GM23338 (cell line): ENCODE measurements at regions not wholly inside any gene's neighbourhood (a gene's known extent, or its start where the extent isn't known, plus 50 kb on each side); places are given as distances from the start of the nearest gene placed in this dataset.

Source experiments
- ATAC-seq: fragments of 200-7000 bp; cut with Tn5 transposase; 3 replicates; pipeline ENCODE4 v1.9.1; 2020
- DNase-seq: peaks from one replicate; pipeline ENCODE4 v3.0.0-alpha.2; 2015; ENCODE audit warnings: low spot score
- H2AFZ ChIP-seq: fragments of 200-600 bp; sonication (generic); 2 replicates; pipeline ENCODE4 v1.8.0; 2016; ENCODE audit warnings: antibody characterized with exemption, mild to moderate bottlenecking, moderate library complexity
- H3F3A ChIP-seq: fragments of 200-600 bp; sonication (generic); replicated peaks from 2 replicates; pipeline ENCODE4 v1.8.0; 2017; ENCODE audit warnings: antibody characterized with exemption, mixed run types, low read depth
- H3K27ac ChIP-seq: fragments of 200-600 bp; sonication (generic); 2 replicates; pipeline ENCODE4 v1.6.1; 2016; ENCODE audit warnings: low read depth
- H3K27me3 ChIP-seq: fragments of 200-600 bp; sonication (generic); 2 replicates; pipeline ENCODE4 v1.8.0; 2016; ENCODE audit warnings: mild to moderate bottlenecking, mixed run types, moderate library complexity; ENCODE audit not compliant: insufficient read depth
- H3K36me3 ChIP-seq: fragments of 200-600 bp; sonication (generic); 2 replicates; pipeline ENCODE4 v1.8.0; 2016; ENCODE audit warnings: mild to moderate bottlenecking; ENCODE audit not compliant: insufficient read depth
- H3K4me1 ChIP-seq: fragments of 200-600 bp; sonication (generic); 2 replicates; pipeline ENCODE4 v1.8.0; 2016; ENCODE audit warnings: mild to moderate bottlenecking, moderate library complexity; ENCODE audit not compliant: insufficient read depth
- H3K4me2 ChIP-seq: fragments of 200-600 bp; sonication (generic); 2 replicates; pipeline ENCODE4 v1.7.1; 2017; ENCODE audit warnings: mixed run types
- H3K4me3 ChIP-seq: fragments of 200-600 bp; sonication (generic); 2 replicates; pipeline ENCODE4 v1.6.1; 2016; ENCODE audit warnings: mixed run types
- H3K79me2 ChIP-seq: fragments of 200-600 bp; sonication (generic); replicated peaks from 2 replicates; pipeline ENCODE4 v1.8.0; 2017; ENCODE audit warnings: mild to moderate bottlenecking; ENCODE audit not compliant: insufficient read depth
- H3K9me2 ChIP-seq: fragments of 200-600 bp; sonication (generic); 2 replicates; pipeline ENCODE4 v1.8.0; 2017; ENCODE audit not compliant: insufficient read depth
- H4K20me1 ChIP-seq: fragments of 200-600 bp; sonication (generic); replicated peaks from 2 replicates; pipeline ENCODE4 v1.8.0; 2017; ENCODE audit warnings: mild to moderate bottlenecking; ENCODE audit not compliant: insufficient read depth
- H3K27ac Mint-ChIP-seq: 2 replicates; pipeline ENCODE4 v1.8.0; 2020; ENCODE audit warnings: inconsistent platforms, mild to moderate bottlenecking, moderate library complexity, mixed read lengths
- H3K27me3 Mint-ChIP-seq: 3 replicates; pipeline ENCODE4 v1.8.0; 2022; ENCODE audit warnings: low read depth, mild to moderate bottlenecking, moderate library complexity, mixed read lengths, inconsistent platforms; ENCODE audit not compliant: insufficient read depth, poor library complexity
- H3K36me3 Mint-ChIP-seq: 3 replicates; pipeline ENCODE4 v1.8.0; 2021; ENCODE audit warnings: low read depth, mild to moderate bottlenecking, inconsistent platforms, moderate library complexity, mixed read lengths
- H3K4me1 Mint-ChIP-seq: 3 replicates; pipeline ENCODE4 v1.8.0; 2020; ENCODE audit warnings: mild to moderate bottlenecking, inconsistent platforms, mixed read lengths
- H3K4me3 Mint-ChIP-seq: 3 replicates; pipeline ENCODE4 v1.8.0; 2021; ENCODE audit warnings: moderate library complexity, mild to moderate bottlenecking, inconsistent platforms, mixed read lengths
- H3K9me3 Mint-ChIP-seq: 3 replicates; pipeline ENCODE4 v1.8.0; 2020; ENCODE audit warnings: moderate library complexity, mild to moderate bottlenecking, inconsistent platforms, mixed read lengths
- CREB1 ChIP-seq: fragments of 250-450 bp; sonication (Bioruptor Pico); IDR thresholded peaks from 2 replicates; pipeline ENCODE4 v1.5.0; 2020; ENCODE audit warnings: low read depth, mild to moderate bottlenecking, moderate library complexity
- EZH2 ChIP-seq: fragments of 200-600 bp; sonication (generic); IDR thresholded peaks from one replicate; pipeline ENCODE4 v1.8.0; 2017; ENCODE audit warnings: antibody characterized with exemption, mild to moderate bottlenecking, low read depth; ENCODE audit not compliant: unreplicated experiment
- EZH2phosphoT487 ChIP-seq: fragments of 200-600 bp; sonication (generic); IDR thresholded peaks from one replicate; pipeline ENCODE4 v1.8.1; 2018; ENCODE audit warnings: antibody characterized with exemption; ENCODE audit not compliant: unreplicated experiment
- JUNB ChIP-seq: IDR thresholded peaks from one replicate; pipeline ENCODE4 v1.6.1; 2016; ENCODE audit warnings: antibody characterized with exemption; ENCODE audit not compliant: unreplicated experiment
- NANOG ChIP-seq: IDR thresholded peaks from 2 replicates; pipeline ENCODE4 v1.6.1; 2016; ENCODE audit warnings: antibody characterized with exemption, borderline replicate concordance
- POLR2AphosphoS5 ChIP-seq: IDR thresholded peaks from 2 replicates; pipeline ENCODE4 v1.6.1; 2016; ENCODE audit warnings: antibody characterized with exemption, low read depth
- STAT1 ChIP-seq: IDR thresholded peaks from one replicate; pipeline ENCODE4 v1.6.1; 2016; ENCODE audit warnings: antibody characterized with exemption; ENCODE audit not compliant: unreplicated experiment
- ZNF114 ChIP-seq: fragments of 250-450 bp; sonication (Bioruptor Pico); IDR thresholded peaks from 2 replicates; pipeline ENCODE4 v1.5.0; 2020; ENCODE audit warnings: mild to moderate bottlenecking, moderate library complexity
- ZNF331 ChIP-seq: fragments of 250-450 bp; sonication (Bioruptor Pico); IDR thresholded peaks from 2 replicates; pipeline ENCODE4 v1.5.0; 2020; ENCODE audit warnings: low read depth, mild to moderate bottlenecking, moderate library complexity
- TF ChIP-seq, protein P1 (sequence below): IDR thresholded peaks from 2 replicates; pipeline ENCODE4 v1.6.1; 2016; ENCODE audit warnings: antibody characterized with exemption
- TF ChIP-seq, protein P2 (sequence below): IDR thresholded peaks from one replicate; pipeline ENCODE4 v1.6.1; 2018; ENCODE audit warnings: antibody characterized with exemption; ENCODE audit not compliant: unreplicated experiment
- TF ChIP-seq, protein P3 (sequence below), 2 experiments: fragments of 200-600 bp in 1 of 2; sonication (generic) in 1 of 2; conservative IDR thresholded peaks; 2 replicates each; pipeline versions ENCODE4 v1.5.1 to v1.6.1; 2016 to 2017; ENCODE audit warnings: antibody characterized with exemption in 2 of 2, low read depth in 2 of 2, mild to moderate bottlenecking in 2 of 2, moderate library complexity in 1 of 2
- TF ChIP-seq, protein P4 (sequence below): fragments of 250-450 bp; sonication (Bioruptor Pico); IDR thresholded peaks from 2 replicates; pipeline ENCODE4 v1.5.0; 2020; ENCODE audit warnings: mild to moderate bottlenecking, moderate library complexity

DNA sequence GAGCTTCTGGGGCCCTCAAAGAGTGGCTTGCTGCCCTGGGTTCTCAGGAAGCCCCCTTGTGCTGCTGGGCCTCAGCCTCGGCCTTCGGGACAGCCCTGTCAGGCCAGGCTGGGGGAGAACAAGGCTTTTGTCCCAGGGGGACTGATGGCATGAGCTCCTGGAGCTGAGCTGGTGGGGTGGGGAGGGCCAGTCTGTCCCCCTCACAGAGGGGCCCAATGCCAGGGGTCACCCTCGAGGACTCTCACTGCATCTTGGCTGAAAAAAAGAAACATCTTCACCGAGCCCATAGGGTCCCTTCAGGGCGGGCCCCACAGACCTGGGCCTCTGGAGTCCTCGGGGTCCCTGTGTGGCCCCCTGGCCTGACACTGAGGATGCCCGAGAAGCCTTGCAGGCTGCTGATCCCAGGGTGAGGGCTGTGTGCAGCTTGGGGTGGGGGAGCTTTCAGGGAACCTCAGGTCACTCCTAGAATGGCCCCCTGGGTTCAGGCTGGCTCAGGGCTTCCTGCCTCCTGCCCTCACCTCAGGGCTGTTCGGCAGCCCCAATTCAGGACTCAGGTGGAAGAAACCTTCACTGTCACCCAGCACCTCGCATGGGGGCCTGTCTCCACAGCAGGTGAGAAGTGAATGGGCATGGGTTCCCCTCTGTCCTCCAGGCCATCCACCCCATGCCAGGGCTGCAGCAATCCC lies 90.5 kb downstream of the TNFRSF13B start:
- Mint-ChIP-seq H3K9me3 (no peaks in the 10 kb centered on the region), H3K36me3 (no peaks in the 10 kb centered on the region), H3K4me3 (no peak overlapping the region), H3K4me1 (no peaks in the 10 kb centered on the region), H3K27me3 (peaks cover 2% of the 10 kb centered on the region), H3K27ac (no peak overlapping the region)
- no peak overlapping the region for H2AFZ ChIP-seq
- H3K36me3 ChIP-seq: no peaks in the 10 kb centered on the region
- no peak overlapping the region for H3K4me3 ChIP-seq
- no peak for ATAC-seq
- H3K27me3 ChIP-seq: no peaks in the 10 kb centered on the region
- no peaks in the 10 kb centered on the region for H3K79me2 ChIP-seq
- H3F3A ChIP-seq: no peaks in the 10 kb centered on the region
- no peak for TF ChIP-seq NANOG
- TF ChIP-seq, protein P1, sequence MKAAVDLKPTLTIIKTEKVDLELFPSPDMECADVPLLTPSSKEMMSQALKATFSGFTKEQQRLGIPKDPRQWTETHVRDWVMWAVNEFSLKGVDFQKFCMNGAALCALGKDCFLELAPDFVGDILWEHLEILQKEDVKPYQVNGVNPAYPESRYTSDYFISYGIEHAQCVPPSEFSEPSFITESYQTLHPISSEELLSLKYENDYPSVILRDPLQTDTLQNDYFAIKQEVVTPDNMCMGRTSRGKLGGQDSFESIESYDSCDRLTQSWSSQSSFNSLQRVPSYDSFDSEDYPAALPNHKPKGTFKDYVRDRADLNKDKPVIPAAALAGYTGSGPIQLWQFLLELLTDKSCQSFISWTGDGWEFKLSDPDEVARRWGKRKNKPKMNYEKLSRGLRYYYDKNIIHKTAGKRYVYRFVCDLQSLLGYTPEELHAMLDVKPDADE: no peak
- TF ChIP-seq ZNF114 (CRISPR knock-in tag): no peak
- TF ChIP-seq EZH2phosphoT487: no peak
- TF ChIP-seq ZNF331 (CRISPR knock-in tag): no peak
- no peak for TF ChIP-seq POLR2AphosphoS5
- TF ChIP-seq, protein P2, sequence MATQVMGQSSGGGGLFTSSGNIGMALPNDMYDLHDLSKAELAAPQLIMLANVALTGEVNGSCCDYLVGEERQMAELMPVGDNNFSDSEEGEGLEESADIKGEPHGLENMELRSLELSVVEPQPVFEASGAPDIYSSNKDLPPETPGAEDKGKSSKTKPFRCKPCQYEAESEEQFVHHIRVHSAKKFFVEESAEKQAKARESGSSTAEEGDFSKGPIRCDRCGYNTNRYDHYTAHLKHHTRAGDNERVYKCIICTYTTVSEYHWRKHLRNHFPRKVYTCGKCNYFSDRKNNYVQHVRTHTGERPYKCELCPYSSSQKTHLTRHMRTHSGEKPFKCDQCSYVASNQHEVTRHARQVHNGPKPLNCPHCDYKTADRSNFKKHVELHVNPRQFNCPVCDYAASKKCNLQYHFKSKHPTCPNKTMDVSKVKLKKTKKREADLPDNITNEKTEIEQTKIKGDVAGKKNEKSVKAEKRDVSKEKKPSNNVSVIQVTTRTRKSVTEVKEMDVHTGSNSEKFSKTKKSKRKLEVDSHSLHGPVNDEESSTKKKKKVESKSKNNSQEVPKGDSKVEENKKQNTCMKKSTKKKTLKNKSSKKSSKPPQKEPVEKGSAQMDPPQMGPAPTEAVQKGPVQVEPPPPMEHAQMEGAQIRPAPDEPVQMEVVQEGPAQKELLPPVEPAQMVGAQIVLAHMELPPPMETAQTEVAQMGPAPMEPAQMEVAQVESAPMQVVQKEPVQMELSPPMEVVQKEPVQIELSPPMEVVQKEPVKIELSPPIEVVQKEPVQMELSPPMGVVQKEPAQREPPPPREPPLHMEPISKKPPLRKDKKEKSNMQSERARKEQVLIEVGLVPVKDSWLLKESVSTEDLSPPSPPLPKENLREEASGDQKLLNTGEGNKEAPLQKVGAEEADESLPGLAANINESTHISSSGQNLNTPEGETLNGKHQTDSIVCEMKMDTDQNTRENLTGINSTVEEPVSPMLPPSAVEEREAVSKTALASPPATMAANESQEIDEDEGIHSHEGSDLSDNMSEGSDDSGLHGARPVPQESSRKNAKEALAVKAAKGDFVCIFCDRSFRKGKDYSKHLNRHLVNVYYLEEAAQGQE: no peak
- TF ChIP-seq, protein P3, sequence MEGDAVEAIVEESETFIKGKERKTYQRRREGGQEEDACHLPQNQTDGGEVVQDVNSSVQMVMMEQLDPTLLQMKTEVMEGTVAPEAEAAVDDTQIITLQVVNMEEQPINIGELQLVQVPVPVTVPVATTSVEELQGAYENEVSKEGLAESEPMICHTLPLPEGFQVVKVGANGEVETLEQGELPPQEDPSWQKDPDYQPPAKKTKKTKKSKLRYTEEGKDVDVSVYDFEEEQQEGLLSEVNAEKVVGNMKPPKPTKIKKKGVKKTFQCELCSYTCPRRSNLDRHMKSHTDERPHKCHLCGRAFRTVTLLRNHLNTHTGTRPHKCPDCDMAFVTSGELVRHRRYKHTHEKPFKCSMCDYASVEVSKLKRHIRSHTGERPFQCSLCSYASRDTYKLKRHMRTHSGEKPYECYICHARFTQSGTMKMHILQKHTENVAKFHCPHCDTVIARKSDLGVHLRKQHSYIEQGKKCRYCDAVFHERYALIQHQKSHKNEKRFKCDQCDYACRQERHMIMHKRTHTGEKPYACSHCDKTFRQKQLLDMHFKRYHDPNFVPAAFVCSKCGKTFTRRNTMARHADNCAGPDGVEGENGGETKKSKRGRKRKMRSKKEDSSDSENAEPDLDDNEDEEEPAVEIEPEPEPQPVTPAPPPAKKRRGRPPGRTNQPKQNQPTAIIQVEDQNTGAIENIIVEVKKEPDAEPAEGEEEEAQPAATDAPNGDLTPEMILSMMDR (conservative IDR thresholded peaks at IDR 0.05; ENCODE audit: low read depth in 2 of 2): no peak
- no peak for TF ChIP-seq CREB1 (CRISPR knock-in tag)
- no peak for TF ChIP-seq STAT1
- TF ChIP-seq JUNB: no peak
- TF ChIP-seq EZH2: no peak
- TF ChIP-seq, protein P4, sequence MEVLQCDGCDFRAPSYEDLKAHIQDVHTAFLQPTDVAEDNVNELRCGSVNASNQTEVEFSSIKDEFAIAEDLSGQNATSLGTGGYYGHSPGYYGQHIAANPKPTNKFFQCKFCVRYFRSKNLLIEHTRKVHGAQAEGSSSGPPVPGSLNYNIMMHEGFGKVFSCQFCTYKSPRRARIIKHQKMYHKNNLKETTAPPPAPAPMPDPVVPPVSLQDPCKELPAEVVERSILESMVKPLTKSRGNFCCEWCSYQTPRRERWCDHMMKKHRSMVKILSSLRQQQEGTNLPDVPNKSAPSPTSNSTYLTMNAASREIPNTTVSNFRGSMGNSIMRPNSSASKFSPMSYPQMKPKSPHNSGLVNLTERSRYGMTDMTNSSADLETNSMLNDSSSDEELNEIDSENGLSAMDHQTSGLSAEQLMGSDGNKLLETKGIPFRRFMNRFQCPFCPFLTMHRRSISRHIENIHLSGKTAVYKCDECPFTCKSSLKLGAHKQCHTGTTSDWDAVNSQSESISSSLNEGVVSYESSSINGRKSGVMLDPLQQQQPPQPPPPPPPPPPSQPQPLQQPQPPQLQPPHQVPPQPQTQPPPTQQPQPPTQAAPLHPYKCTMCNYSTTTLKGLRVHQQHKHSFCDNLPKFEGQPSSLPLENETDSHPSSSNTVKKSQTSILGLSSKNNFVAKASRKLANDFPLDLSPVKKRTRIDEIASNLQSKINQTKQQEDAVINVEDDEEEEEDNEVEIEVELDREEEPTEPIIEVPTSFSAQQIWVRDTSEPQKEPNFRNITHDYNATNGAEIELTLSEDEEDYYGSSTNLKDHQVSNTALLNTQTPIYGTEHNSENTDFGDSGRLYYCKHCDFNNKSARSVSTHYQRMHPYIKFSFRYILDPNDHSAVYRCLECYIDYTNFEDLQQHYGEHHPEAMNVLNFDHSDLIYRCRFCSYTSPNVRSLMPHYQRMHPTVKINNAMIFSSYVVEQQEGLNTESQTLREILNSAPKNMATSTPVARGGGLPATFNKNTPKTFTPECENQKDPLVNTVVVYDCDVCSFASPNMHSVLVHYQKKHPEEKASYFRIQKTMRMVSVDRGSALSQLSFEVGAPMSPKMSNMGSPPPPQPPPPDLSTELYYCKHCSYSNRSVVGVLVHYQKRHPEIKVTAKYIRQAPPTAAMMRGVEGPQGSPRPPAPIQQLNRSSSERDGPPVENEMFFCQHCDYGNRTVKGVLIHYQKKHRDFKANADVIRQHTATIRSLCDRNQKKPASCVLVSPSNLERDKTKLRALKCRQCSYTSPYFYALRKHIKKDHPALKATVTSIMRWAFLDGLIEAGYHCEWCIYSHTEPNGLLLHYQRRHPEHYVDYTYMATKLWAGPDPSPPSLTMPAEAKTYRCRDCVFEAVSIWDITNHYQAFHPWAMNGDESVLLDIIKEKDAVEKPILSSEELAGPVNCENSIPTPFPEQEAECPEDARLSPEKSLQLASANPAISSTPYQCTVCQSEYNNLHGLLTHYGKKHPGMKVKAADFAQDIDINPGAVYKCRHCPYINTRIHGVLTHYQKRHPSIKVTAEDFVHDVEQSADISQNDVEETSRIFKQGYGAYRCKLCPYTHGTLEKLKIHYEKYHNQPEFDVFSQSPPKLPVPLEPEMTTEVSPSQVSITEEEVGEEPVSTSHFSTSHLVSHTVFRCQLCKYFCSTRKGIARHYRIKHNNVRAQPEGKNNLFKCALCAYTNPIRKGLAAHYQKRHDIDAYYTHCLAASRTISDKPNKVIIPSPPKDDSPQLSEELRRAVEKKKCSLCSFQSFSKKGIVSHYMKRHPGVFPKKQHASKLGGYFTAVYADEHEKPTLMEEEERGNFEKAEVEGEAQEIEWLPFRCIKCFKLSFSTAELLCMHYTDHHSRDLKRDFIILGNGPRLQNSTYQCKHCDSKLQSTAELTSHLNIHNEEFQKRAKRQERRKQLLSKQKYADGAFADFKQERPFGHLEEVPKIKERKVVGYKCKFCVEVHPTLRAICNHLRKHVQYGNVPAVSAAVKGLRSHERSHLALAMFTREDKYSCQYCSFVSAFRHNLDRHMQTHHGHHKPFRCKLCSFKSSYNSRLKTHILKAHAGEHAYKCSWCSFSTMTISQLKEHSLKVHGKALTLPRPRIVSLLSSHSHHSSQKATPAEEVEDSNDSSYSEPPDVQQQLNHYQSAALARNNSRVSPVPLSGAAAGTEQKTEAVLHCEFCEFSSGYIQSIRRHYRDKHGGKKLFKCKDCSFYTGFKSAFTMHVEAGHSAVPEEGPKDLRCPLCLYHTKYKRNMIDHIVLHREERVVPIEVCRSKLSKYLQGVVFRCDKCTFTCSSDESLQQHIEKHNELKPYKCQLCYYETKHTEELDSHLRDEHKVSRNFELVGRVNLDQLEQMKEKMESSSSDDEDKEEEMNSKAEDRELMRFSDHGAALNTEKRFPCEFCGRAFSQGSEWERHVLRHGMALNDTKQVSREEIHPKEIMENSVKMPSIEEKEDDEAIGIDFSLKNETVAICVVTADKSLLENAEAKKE: no peak
- H3K4me1 ChIP-seq: no peaks in the 10 kb centered on the region
- H3K4me2 ChIP-seq: no peak overlapping the region
- no peak overlapping the region for H3K27ac ChIP-seq
- DNase-seq: no peak
- no peaks in the 10 kb centered on the region for H4K20me1 ChIP-seq
- no peaks in the 10 kb centered on the region for H3K9me2 ChIP-seq
